HG03196 (cell line): ENCODE measurements at regions not wholly inside any gene's neighbourhood (a gene's known extent, or its start where the extent isn't known, plus 50 kb on each side); places are given as distances from the start of the nearest gene placed in this dataset.
"Not testable (repeated sequence)": the region's sequence is repeated elsewhere in the genome, so short reads cannot be mapped to it uniquely, and the experiment has no call there.

ENCODE experiments used
- ATAC-seq: cut with Tn5 transposase; IDR thresholded peaks from one replicate; pipeline ENCODE4 v1.9.1; 2021; ENCODE audit not compliant: unreplicated experiment

GRCh38 chr2:192969055-192969454, 774.3 kb upstream of the TMEFF2 start:
- no peak for ATAC-seq

GRCh38 chr2:192960945-192961344, 766.2 kb upstream of the TMEFF2 start:
- ATAC-seq, result no peak

GRCh38 chr2:192958615-192959014, 763.9 kb upstream of the TMEFF2 start:
- ATAC-seq, result not testable (repeated sequence)

GRCh38 chr2:192957425-192957824, 762.7 kb upstream of the TMEFF2 start:
- no peak for ATAC-seq

GRCh38 chr2:192953116-192953515, 758.4 kb upstream of the TMEFF2 start:
- ATAC-seq, result no peak

- no peak for ATAC-seq
These were observed 757.5 kb upstream of the TMEFF2 start for GRCh38 chr2:192952245-192952644.

- no peak for ATAC-seq
These were observed 753.6 kb upstream of the TMEFF2 start for GRCh38 chr2:192948316-192948715.

- no peak for ATAC-seq
These were observed 752.6 kb upstream of the TMEFF2 start for GRCh38 chr2:192947352-192947751.

- no peak for ATAC-seq
These were observed 746.0 kb upstream of the TMEFF2 start for GRCh38 chr2:192940767-192941166.

- no peak for ATAC-seq
These were observed 737.6 kb upstream of the TMEFF2 start for GRCh38 chr2:192932376-192932775.

GRCh38 chr2:192921631-192922030, 726.9 kb upstream of the TMEFF2 start:
- ATAC-seq, result not testable (repeated sequence)

- ATAC-seq, result no peak
These were observed 706.7 kb upstream of the TMEFF2 start for GRCh38 chr2:192901446-192901845.

GRCh38 chr2:192899466-192899865, 704.7 kb upstream of the TMEFF2 start:
- ATAC-seq, result no peak

- ATAC-seq, result not testable (repeated sequence)
These were observed 699.2 kb upstream of the TMEFF2 start for GRCh38 chr2:192893976-192894375.

GRCh38 chr2:192888109-192888508, 693.4 kb upstream of the TMEFF2 start:
- ATAC-seq, result no peak

GRCh38 chr2:192887337-192887736, 692.6 kb upstream of the TMEFF2 start:
- no peak for ATAC-seq

- no peak for ATAC-seq
These were observed 691.9 kb upstream of the TMEFF2 start for GRCh38 chr2:192886636-192887035.

GRCh38 chr2:192885569-192886160, 690.9 kb upstream of the TMEFF2 start:
- no peak for ATAC-seq

GRCh38 chr2:192877159-192877558, 682.4 kb upstream of the TMEFF2 start:
- no peak for ATAC-seq

- no peak for ATAC-seq
These were observed 682.0 kb upstream of the TMEFF2 start for GRCh38 chr2:192876698-192877097.

GRCh38 chr2:192854706-192855105, 660.0 kb upstream of the TMEFF2 start:
- ATAC-seq, result no peak

- no peak for ATAC-seq
These were observed 659.3 kb upstream of the TMEFF2 start for GRCh38 chr2:192854031-192854430.

GRCh38 chr2:192828947-192829346, 634.2 kb upstream of the TMEFF2 start:
- ATAC-seq, result no peak
